ENCODE measurements at regions not wholly inside any gene's neighbourhood (a gene's known extent, or its start where the extent isn't known, plus 50 kb on each side); places are given as distances from the start of the nearest gene placed in this dataset.
A peak's percentile ranks its signal among the peaks of the same experiment; 100 is the strongest.

DNA sequence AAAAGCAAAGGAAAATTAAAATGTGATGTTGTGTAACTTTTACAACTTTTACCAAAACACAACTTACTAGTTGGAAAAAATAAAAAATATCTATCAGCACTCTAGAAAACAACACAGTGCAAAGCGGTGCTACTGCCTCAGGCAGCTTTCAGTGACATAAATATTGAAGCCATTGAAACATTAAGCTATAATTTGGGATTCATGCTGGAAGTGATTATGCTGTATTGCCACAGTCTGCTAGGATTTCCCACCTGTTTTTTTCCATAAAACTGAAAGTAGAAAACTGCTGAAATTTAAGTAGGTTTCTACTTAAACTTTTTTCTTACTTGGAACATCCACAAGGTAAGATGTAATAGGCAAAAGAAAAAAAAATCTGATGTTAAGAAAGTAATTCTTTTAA is 674.4 kb downstream of the KCNT2 start:
- Histone ChIP-seq H3K4me3 (ENCODE audit: low read length) (no peak overlapping the region), H3K27me3 (ENCODE audit: control insufficient read depth, insufficient read depth) (no peaks in the 10 kb centered on the region), H3K27ac (ENCODE audit: low read length) (no peak overlapping the region), H3K4me1 (ENCODE audit: control insufficient read depth, insufficient read depth, low read length) (no peaks in the 10 kb centered on the region), H3K9me3 (ENCODE audit: control insufficient read depth, low read length) (no peaks in the 10 kb centered on the region)
- intact Hi-C loops (cut with DNase I): no loop called here
- WGBS: 96% methylated on average over 1 of the region's 1 CpG
- ATAC-seq (no peak), DNase-seq (no peak)

DNA sequence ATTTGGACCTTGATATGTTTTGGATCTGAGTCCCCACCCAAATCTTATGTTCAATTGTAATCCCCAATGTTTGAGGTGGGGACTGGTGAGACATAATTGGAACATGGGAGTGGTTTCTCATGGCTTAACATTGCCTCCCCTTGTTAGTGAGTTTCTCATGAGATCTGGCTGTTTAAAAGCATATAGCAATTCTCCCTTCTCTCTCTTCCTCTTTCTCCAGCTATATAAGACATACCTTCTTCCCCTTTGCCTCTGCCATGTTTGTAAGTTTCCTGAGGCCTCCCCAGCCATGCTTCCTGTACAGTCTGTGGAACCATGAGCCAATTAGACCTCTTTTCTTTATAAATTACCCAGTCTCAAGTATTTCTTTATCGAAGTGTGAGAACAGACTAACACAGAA is 692.4 kb downstream of the KCNT2 start:
- 91% methylated on average over 1 of the region's 1 CpG for WGBS
- intact Hi-C loops (cut with DNase I): no loop called here
- no peak for DNase-seq
- Histone ChIP-seq H3K4me3 (ENCODE audit: low read length) (no peak overlapping the region), H3K9me3 (ENCODE audit: control insufficient read depth, low read length) (no peaks in the 10 kb centered on the region), H3K27me3 (ENCODE audit: control insufficient read depth, insufficient read depth) (no peaks in the 10 kb centered on the region), H3K4me1 (ENCODE audit: control insufficient read depth, insufficient read depth, low read length) (no peaks in the 10 kb centered on the region), H3K27ac (ENCODE audit: low read length) (no peak overlapping the region)
- ATAC-seq: no peak

DNA sequence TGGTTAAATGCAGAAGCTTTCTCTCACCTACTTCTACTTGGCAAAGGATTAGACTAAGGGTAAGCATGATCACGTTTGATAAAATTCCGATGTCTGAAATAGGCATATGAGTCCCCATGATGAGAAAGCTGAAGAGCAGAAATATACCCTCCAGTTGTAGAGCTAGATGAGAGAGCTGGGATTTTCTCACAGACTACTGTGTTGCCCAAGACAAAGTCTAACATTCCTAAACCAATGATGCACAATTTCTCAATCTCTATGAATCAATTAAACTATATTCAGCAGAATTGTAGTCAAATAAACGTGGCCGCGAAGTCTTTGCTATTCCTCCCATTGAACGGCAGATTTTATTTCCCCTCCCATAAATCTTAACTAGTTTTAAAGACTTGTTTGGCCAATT is 699.2 kb downstream of the KCNT2 start:
- 92% methylated on average over 6 of the region's 6 CpGs for WGBS
- no peak overlapping the region for H3K27ac ChIP-seq (ENCODE audit: low read length)
- ATAC-seq: no peak
- H3K27me3 ChIP-seq (ENCODE audit: control insufficient read depth, insufficient read depth): no peaks in the 10 kb centered on the region
- intact Hi-C loops (cut with DNase I): no loop called here
- H3K9me3 ChIP-seq (ENCODE audit: control insufficient read depth, low read length): no peaks in the 10 kb centered on the region
- no peak overlapping the region for H3K4me3 ChIP-seq (ENCODE audit: low read length)
- no peak for DNase-seq
- no peaks in the 10 kb centered on the region for H3K4me1 ChIP-seq (ENCODE audit: control insufficient read depth, insufficient read depth, low read length)

DNA sequence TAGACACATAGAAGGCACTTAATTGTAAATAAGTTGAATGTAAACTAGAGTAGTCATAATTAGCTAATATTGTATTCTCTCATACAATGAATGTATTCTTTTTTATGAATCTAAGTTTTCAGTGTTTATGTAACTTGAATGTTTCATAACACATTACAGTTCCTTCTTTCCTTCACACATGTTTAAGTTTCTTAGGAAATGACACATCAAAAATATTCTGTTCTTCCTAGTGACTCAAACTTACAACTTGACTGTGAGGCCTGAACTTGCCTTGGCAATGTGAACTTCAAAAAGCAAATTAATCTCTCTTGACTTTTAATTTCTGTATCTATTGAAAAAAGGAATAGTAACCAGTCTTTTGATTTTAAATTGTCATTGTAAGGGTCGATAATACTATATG is 700.1 kb downstream of the KCNT2 start:
- WGBS: 77% methylated on average over 1 of the region's 1 CpG
- no peak overlapping the region for H3K4me3 ChIP-seq (ENCODE audit: low read length)
- no peaks in the 10 kb centered on the region for H3K27me3 ChIP-seq (ENCODE audit: control insufficient read depth, insufficient read depth)
- no peak overlapping the region for H3K27ac ChIP-seq (ENCODE audit: low read length)
- H3K4me1 ChIP-seq (ENCODE audit: control insufficient read depth, insufficient read depth, low read length): no peaks in the 10 kb centered on the region
- ATAC-seq (no peak), DNase-seq (no peak)
- H3K9me3 ChIP-seq (ENCODE audit: control insufficient read depth, low read length): no peaks in the 10 kb centered on the region
- intact Hi-C loops (cut with DNase I): no loop called here

DNA sequence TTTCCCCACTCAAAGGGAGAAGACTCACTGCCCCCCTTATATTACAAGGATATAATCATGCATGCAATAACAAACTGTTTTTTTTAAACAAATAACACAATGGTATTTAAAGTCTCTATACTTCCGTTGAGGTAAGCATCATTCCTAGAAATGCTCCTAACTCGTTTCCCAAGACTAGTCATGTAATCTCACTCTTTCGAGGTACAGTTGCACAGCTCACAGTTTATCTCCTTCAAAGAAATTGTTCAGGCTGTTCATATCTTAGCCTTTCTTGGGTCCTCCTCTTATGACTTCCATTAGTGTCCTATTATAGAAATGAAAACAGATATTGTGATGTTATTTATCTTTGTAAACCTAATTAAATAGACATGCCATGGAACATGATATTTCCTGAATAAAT is 705.0 kb downstream of the KCNT2 start:
- no peaks in the 10 kb centered on the region for H3K27me3 ChIP-seq (ENCODE audit: control insufficient read depth, insufficient read depth)
- H3K9me3 ChIP-seq (ENCODE audit: control insufficient read depth, low read length): no peaks in the 10 kb centered on the region
- no peaks in the 10 kb centered on the region for H3K4me1 ChIP-seq (ENCODE audit: control insufficient read depth, insufficient read depth, low read length)
- ATAC-seq: no peak
- no peak overlapping the region for H3K4me3 ChIP-seq (ENCODE audit: low read length)
- H3K27ac ChIP-seq (ENCODE audit: low read length): no peak overlapping the region
- no peak for DNase-seq
- intact Hi-C loops (cut with DNase I): no loop called here
- WGBS: 70% methylated on average over 3 of the region's 3 CpGs

DNA sequence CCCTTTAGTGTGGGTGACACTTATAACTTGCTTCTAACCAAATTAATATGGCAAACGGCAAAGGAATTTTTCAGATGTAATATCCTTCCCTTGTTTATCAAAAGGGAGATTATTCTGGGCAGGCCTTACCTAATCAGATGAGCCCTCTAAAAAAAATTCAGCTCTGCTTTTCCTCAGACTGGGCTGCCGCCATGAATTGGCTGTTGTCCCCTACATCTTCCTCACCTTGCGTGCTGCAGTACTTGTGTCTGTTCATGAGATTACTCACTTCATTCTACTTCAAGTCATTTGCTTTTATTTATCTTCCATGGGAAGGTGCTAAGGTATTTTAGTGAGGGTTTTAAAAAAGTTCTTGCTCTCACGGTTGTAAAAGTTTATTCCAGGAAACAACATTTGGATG is 705.5 kb downstream of the KCNT2 start:
- Histone ChIP-seq H3K4me3 (ENCODE audit: low read length) (no peak overlapping the region), H3K4me1 (ENCODE audit: control insufficient read depth, insufficient read depth, low read length) (no peaks in the 10 kb centered on the region)
- 49% methylated on average over 4 of the region's 4 CpGs for WGBS

DNA sequence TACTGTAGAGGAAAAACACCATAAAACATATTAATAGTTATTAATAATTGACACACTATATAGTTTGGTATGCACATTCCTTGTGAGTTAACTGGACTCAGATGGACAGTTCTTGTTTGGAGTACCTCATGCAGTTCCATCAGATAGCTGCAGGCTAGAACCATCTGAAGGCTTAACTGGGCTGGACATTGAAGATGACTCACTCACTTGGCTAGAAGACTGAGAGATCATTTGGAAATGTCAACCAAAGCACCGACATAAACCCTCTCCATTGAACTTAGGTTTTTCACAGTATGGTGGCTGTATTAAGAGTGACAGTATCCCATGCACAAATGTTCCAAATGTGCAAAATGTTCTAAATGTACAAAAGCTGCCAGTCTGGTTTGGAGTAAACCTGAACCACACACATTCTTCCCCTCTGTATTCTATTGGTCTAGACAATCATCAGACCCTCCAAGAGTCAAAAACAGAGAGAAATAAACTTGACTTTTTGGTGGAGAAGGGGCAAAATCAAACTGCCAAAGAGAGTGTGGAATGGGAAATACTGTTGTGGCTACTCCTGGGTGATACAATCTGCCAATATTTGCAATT is 708.4 kb downstream of the KCNT2 start:
- H3K27ac ChIP-seq (ENCODE audit: low read length): no peak overlapping the region
- no peak overlapping the region for H3K4me3 ChIP-seq (ENCODE audit: low read length)
- H3K27me3 ChIP-seq (ENCODE audit: control insufficient read depth, insufficient read depth): no peaks in the 10 kb centered on the region
- H3K9me3 ChIP-seq (ENCODE audit: control insufficient read depth, low read length): no peaks in the 10 kb centered on the region
- DNase-seq (no peak), ATAC-seq (no peak)
- H3K4me1 ChIP-seq (ENCODE audit: control insufficient read depth, insufficient read depth, low read length): no peaks in the 10 kb centered on the region
- intact Hi-C loops (cut with DNase I): no loop called here
- WGBS: 46% methylated on average over 1 of the region's 1 CpG

More for the DNA sequence above, 705.5 kb downstream of the KCNT2 start:
- intact Hi-C loops (cut with DNase I): no loop called here
- DNase-seq (no peak), ATAC-seq (no peak)
- no peaks in the 10 kb centered on the region for H3K9me3 ChIP-seq (ENCODE audit: control insufficient read depth, low read length)
- no peaks in the 10 kb centered on the region for H3K27me3 ChIP-seq (ENCODE audit: control insufficient read depth, insufficient read depth)
- no peak overlapping the region for H3K27ac ChIP-seq (ENCODE audit: low read length)

DNA sequence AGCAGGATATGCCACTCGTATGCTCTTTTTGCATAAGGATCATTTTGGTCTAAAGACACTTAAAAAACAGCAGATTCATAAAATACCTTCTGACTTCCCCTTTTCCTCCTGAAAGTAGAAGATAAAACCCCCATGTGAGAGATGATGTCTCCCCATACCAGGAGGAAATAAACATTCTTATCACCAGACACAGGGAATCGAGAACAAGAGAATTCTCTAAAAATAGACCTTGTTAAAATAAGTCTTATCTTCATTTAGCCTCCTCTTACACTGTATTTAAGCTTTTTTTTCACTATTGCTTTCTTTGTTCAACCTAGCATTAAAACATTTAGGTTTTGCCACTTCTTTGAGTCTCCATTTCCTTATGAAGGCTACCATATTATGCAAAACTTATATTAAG is 709.3 kb downstream of the KCNT2 start:
- 26% methylated on average over 2 of the region's 2 CpGs for WGBS
- intact Hi-C loops (cut with DNase I): no loop called here
- ATAC-seq (no peak), DNase-seq (no peak)
- no peaks in the 10 kb centered on the region for H3K27me3 ChIP-seq (ENCODE audit: control insufficient read depth, insufficient read depth)
- H3K9me3 ChIP-seq (ENCODE audit: control insufficient read depth, low read length): no peaks in the 10 kb centered on the region
- no peak overlapping the region for H3K27ac ChIP-seq (ENCODE audit: low read length)
- no peak overlapping the region for H3K4me3 ChIP-seq (ENCODE audit: low read length)
- H3K4me1 ChIP-seq (ENCODE audit: control insufficient read depth, insufficient read depth, low read length): no peaks in the 10 kb centered on the region

DNA sequence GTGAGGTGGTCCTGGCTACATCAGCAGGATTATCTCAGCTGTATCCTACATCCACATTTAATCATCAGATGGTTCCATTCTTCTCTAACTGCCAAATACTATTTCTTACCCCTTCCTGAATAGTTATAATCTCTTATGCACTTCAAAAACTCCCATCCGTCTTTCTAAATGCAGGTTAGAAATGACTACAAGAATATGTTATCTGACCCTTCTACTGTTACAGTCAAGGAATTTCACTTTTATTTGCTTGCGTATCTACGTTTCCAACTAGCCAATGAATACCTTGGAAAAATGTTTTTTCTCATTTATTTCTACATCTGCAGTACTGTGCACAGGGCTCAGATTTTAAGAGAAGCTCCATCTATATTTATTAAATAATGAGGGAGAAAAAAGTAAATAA is 709.9 kb downstream of the KCNT2 start:
- intact Hi-C loops (cut with DNase I): no loop called here
- ATAC-seq: no peak
- 56% methylated on average over 3 of the region's 3 CpGs for WGBS
- DNase-seq: no peak
- Histone ChIP-seq H3K4me3 (ENCODE audit: low read length) (no peak overlapping the region), H3K27me3 (ENCODE audit: control insufficient read depth, insufficient read depth) (no peaks in the 10 kb centered on the region), H3K9me3 (ENCODE audit: control insufficient read depth, low read length) (no peaks in the 10 kb centered on the region), H3K27ac (ENCODE audit: low read length) (no peak overlapping the region), H3K4me1 (ENCODE audit: control insufficient read depth, insufficient read depth, low read length) (no peaks in the 10 kb centered on the region)

DNA sequence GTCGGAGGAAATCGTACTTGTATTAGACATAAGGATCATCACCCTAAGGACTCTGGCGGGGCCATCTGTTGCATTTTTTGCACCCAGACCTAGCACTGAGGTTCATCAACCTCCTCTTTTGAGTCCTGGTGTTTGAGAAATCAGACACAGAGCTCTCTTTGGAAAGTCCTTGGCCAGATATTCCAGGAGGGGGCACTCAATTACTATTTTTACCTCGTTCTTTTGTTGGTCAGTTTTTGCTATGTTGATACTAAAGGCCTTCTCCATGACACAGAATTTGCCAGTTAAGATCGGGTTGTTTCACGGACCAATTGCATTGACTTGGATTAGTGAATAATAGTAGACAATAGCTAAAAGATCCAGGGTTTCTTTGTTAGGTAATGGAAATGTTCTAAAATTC is 711.2 kb downstream of the KCNT2 start:
- DNase-seq (no peak), ATAC-seq (no peak)
- intact Hi-C loops (cut with DNase I): no loop called here
- H3K27ac ChIP-seq (ENCODE audit: low read length): no peak overlapping the region
- H3K27me3 ChIP-seq (ENCODE audit: control insufficient read depth, insufficient read depth): no peaks in the 10 kb centered on the region
- no peak overlapping the region for H3K4me3 ChIP-seq (ENCODE audit: low read length)
- H3K9me3 ChIP-seq (ENCODE audit: control insufficient read depth, low read length): no peaks in the 10 kb centered on the region
- H3K4me1 ChIP-seq (ENCODE audit: control insufficient read depth, insufficient read depth, low read length): no peaks in the 10 kb centered on the region
- 90% methylated on average over 6 of the region's 6 CpGs for WGBS

DNA sequence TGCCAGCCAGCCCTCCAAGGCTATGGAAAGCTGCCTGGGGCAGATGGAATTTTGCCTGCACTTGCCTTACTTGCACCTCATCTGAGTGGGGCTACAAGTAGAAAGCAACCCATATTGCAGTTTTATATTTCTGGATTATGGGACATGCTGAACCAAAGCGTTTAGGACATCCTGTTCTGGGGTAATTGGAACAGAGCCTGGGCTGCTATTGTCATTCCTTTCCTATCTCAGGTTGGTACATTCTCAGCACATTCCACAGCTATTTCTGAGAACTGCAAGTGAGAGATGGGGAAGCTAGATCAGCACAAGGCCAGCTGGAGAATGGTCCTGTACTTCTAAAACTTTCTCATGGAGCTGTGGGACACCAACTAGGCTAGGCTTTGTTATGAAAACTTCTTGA is 713.8 kb downstream of the KCNT2 start:
- peak in 1 of 2 donors; percentile 52 for ATAC-seq
- WGBS: 14% methylated on average over 1 of the region's 1 CpG
- DNase-seq: no peak
- Histone ChIP-seq H3K27me3 (ENCODE audit: control insufficient read depth, insufficient read depth) (no peaks in the 10 kb centered on the region), H3K4me3 (ENCODE audit: low read length) (no peak overlapping the region), H3K9me3 (ENCODE audit: control insufficient read depth, low read length) (no peaks in the 10 kb centered on the region), H3K4me1 (ENCODE audit: control insufficient read depth, insufficient read depth, low read length) (no peaks in the 10 kb centered on the region), H3K27ac (ENCODE audit: low read length) (no peak overlapping the region)
- intact Hi-C loops (cut with DNase I): no loop called here

DNA sequence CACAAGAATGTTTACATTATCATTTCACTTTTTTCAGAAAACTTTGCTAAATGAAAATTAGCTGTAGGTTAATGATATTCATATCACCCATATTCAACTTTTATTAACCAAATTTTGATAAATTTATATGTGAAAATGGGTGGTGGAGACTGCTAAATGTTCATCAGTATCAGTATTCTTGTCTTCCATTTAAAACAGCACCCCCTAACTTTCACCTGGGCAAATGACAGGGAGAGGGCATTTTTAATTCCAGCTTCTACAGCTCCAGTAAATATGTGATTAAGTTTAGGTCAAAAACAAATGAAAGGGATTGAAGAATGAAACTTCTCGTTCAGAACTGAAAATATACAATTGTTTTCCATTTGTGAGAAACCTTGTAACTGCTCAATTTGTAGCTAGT is 722.2 kb downstream of the KCNT2 start:
- Histone ChIP-seq H3K27ac (ENCODE audit: low read length) (no peak overlapping the region), H3K4me3 (ENCODE audit: low read length) (no peak overlapping the region), H3K9me3 (ENCODE audit: control insufficient read depth, low read length) (no peaks in the 10 kb centered on the region), H3K27me3 (ENCODE audit: control insufficient read depth, insufficient read depth) (no peaks in the 10 kb centered on the region), H3K4me1 (ENCODE audit: control insufficient read depth, insufficient read depth, low read length) (no peaks in the 10 kb centered on the region)
- WGBS: 57% methylated on average over 1 of the region's 1 CpG
- ATAC-seq (no peak), DNase-seq (no peak)
- intact Hi-C loops (cut with DNase I): no loop called here
